ENCODE measurements at regions not wholly inside any gene's neighbourhood (a gene's known extent, or its start where the extent isn't known, plus 50 kb on each side); places are given as distances from the start of the nearest gene placed in this dataset.
"Not testable (repeated sequence)": the region's sequence is repeated elsewhere in the genome, so short reads cannot be mapped to it uniquely, and the experiment has no call there.

GRCh38 chr11:49750960-49751359 lies 201.2 kb upstream of the OR4C13 start:
- CTCF ChIA-PET; H3K36me3 ChIP-seq (ENCODE audit: control insufficient read depth, insufficient read depth, low read length); H3K27ac Mint-ChIP-seq (ENCODE audit: unreplicated experiment); H3K27me3 Mint-ChIP-seq (ENCODE audit: insufficient read depth, unreplicated experiment); H3K9me3 ChIP-seq; BruUV-seq (replicated peaks); H3K36me3 Mint-ChIP-seq (ENCODE audit: insufficient read depth, unreplicated experiment); H3K4me3 ChIP-seq (ENCODE audit: low read depth, low read length); H3K4me1 ChIP-seq; H3K27me3 ChIP-seq (replicated peaks; ENCODE audit: control insufficient read depth, insufficient read depth, low read length); DNase-seq; H3K4me3 Mint-ChIP-seq (ENCODE audit: unreplicated experiment); POLR2A ChIA-PET; intact Hi-C loops (cut with micrococcal nuclease; ENCODE audit: unreplicated experiment); H3K4me1 Mint-ChIP-seq (ENCODE audit: low read depth, unreplicated experiment): not testable (repeated sequence)
- H3K9me3 Mint-ChIP-seq (ENCODE audit: unreplicated experiment) = peaks cover 25% of the 10 kb centered on the region

GRCh38 chr11:49780791-49781190 lies 171.4 kb upstream of the OR4C13 start:
- H3K9me3 Mint-ChIP-seq (ENCODE audit: unreplicated experiment); BruUV-seq (replicated peaks); H3K4me1 Mint-ChIP-seq (ENCODE audit: low read depth, unreplicated experiment); H3K27me3 ChIP-seq (replicated peaks; ENCODE audit: control insufficient read depth, insufficient read depth, low read length); H3K4me3 Mint-ChIP-seq (ENCODE audit: unreplicated experiment); intact Hi-C loops (cut with micrococcal nuclease; ENCODE audit: unreplicated experiment); H3K36me3 ChIP-seq (ENCODE audit: control insufficient read depth, insufficient read depth, low read length); H3K27ac Mint-ChIP-seq (ENCODE audit: unreplicated experiment); H3K27me3 Mint-ChIP-seq (ENCODE audit: insufficient read depth, unreplicated experiment); H3K9me3 ChIP-seq; H3K4me3 ChIP-seq (ENCODE audit: low read depth, low read length); H3K4me1 ChIP-seq; H3K36me3 Mint-ChIP-seq (ENCODE audit: insufficient read depth, unreplicated experiment); CTCF ChIA-PET; POLR2A ChIA-PET; DNase-seq: not testable (repeated sequence)

- H3K27me3 ChIP-seq (replicated peaks; ENCODE audit: control insufficient read depth, insufficient read depth, low read length); H3K4me1 ChIP-seq; H3K27ac Mint-ChIP-seq (ENCODE audit: unreplicated experiment); H3K36me3 Mint-ChIP-seq (ENCODE audit: insufficient read depth, unreplicated experiment); H3K9me3 Mint-ChIP-seq (ENCODE audit: unreplicated experiment); H3K36me3 ChIP-seq (ENCODE audit: control insufficient read depth, insufficient read depth, low read length); intact Hi-C loops (cut with micrococcal nuclease; ENCODE audit: unreplicated experiment); H3K9me3 ChIP-seq; H3K4me3 Mint-ChIP-seq (ENCODE audit: unreplicated experiment); BruUV-seq (replicated peaks); CTCF ChIA-PET; H3K27me3 Mint-ChIP-seq (ENCODE audit: insufficient read depth, unreplicated experiment); POLR2A ChIA-PET; H3K4me1 Mint-ChIP-seq (ENCODE audit: low read depth, unreplicated experiment); H3K4me3 ChIP-seq (ENCODE audit: low read depth, low read length); DNase-seq: not testable (repeated sequence)
Measured at GRCh38 chr11:49782000-49782399, 170.2 kb upstream of the OR4C13 start.

- H3K36me3 Mint-ChIP-seq (ENCODE audit: insufficient read depth, unreplicated experiment); H3K36me3 ChIP-seq (ENCODE audit: control insufficient read depth, insufficient read depth, low read length); CTCF ChIA-PET; H3K27ac Mint-ChIP-seq (ENCODE audit: unreplicated experiment); H3K4me1 Mint-ChIP-seq (ENCODE audit: low read depth, unreplicated experiment); DNase-seq; H3K27me3 ChIP-seq (replicated peaks; ENCODE audit: control insufficient read depth, insufficient read depth, low read length); H3K9me3 ChIP-seq; POLR2A ChIA-PET; H3K4me1 ChIP-seq; H3K4me3 ChIP-seq (ENCODE audit: low read depth, low read length); H3K4me3 Mint-ChIP-seq (ENCODE audit: unreplicated experiment); H3K9me3 Mint-ChIP-seq (ENCODE audit: unreplicated experiment); BruUV-seq (replicated peaks); intact Hi-C loops (cut with micrococcal nuclease; ENCODE audit: unreplicated experiment); H3K27me3 Mint-ChIP-seq (ENCODE audit: insufficient read depth, unreplicated experiment): not testable (repeated sequence)
Measured at GRCh38 chr11:49783841-49784240, 168.3 kb upstream of the OR4C13 start.

GRCh38 chr11:49789787-49790186 lies 162.4 kb upstream of the OR4C13 start:
- H3K27me3 Mint-ChIP-seq (ENCODE audit: insufficient read depth, unreplicated experiment); H3K4me3 Mint-ChIP-seq (ENCODE audit: unreplicated experiment); CTCF ChIA-PET; H3K27me3 ChIP-seq (replicated peaks; ENCODE audit: control insufficient read depth, insufficient read depth, low read length); H3K4me3 ChIP-seq (ENCODE audit: low read depth, low read length); H3K9me3 ChIP-seq; H3K27ac Mint-ChIP-seq (ENCODE audit: unreplicated experiment); POLR2A ChIA-PET; BruUV-seq (replicated peaks); H3K4me1 ChIP-seq; intact Hi-C loops (cut with micrococcal nuclease; ENCODE audit: unreplicated experiment); H3K36me3 ChIP-seq (ENCODE audit: control insufficient read depth, insufficient read depth, low read length); H3K36me3 Mint-ChIP-seq (ENCODE audit: insufficient read depth, unreplicated experiment); H3K4me1 Mint-ChIP-seq (ENCODE audit: low read depth, unreplicated experiment); DNase-seq: not testable (repeated sequence)
- H3K9me3 Mint-ChIP-seq (ENCODE audit: unreplicated experiment) = peaks cover 21% of the 10 kb centered on the region

- BruUV-seq (replicated peaks); H3K4me1 ChIP-seq; H3K36me3 Mint-ChIP-seq (ENCODE audit: insufficient read depth, unreplicated experiment); DNase-seq; H3K4me3 Mint-ChIP-seq (ENCODE audit: unreplicated experiment); H3K36me3 ChIP-seq (ENCODE audit: control insufficient read depth, insufficient read depth, low read length); H3K9me3 Mint-ChIP-seq (ENCODE audit: unreplicated experiment); H3K27me3 Mint-ChIP-seq (ENCODE audit: insufficient read depth, unreplicated experiment); H3K27ac Mint-ChIP-seq (ENCODE audit: unreplicated experiment); intact Hi-C loops (cut with micrococcal nuclease; ENCODE audit: unreplicated experiment); H3K4me3 ChIP-seq (ENCODE audit: low read depth, low read length); POLR2A ChIA-PET; H3K9me3 ChIP-seq; H3K27me3 ChIP-seq (replicated peaks; ENCODE audit: control insufficient read depth, insufficient read depth, low read length); H3K4me1 Mint-ChIP-seq (ENCODE audit: low read depth, unreplicated experiment); CTCF ChIA-PET: not testable (repeated sequence)
Measured at GRCh38 chr11:49798206-49798837, 153.9 kb upstream of the OR4C13 start.

GRCh38 chr11:49817705-49818430 lies 134.3 kb upstream of the OR4C13 start:
- DNase-seq; H3K36me3 Mint-ChIP-seq (ENCODE audit: insufficient read depth, unreplicated experiment); H3K27me3 Mint-ChIP-seq (ENCODE audit: insufficient read depth, unreplicated experiment); H3K27me3 ChIP-seq (replicated peaks; ENCODE audit: control insufficient read depth, insufficient read depth, low read length); H3K4me1 Mint-ChIP-seq (ENCODE audit: low read depth, unreplicated experiment); H3K36me3 ChIP-seq (ENCODE audit: control insufficient read depth, insufficient read depth, low read length); H3K9me3 ChIP-seq; H3K4me3 Mint-ChIP-seq (ENCODE audit: unreplicated experiment); POLR2A ChIA-PET; H3K27ac Mint-ChIP-seq (ENCODE audit: unreplicated experiment); H3K9me3 Mint-ChIP-seq (ENCODE audit: unreplicated experiment); intact Hi-C loops (cut with micrococcal nuclease; ENCODE audit: unreplicated experiment); BruUV-seq (replicated peaks); CTCF ChIA-PET; H3K4me1 ChIP-seq; H3K4me3 ChIP-seq (ENCODE audit: low read depth, low read length): not testable (repeated sequence)
